NCI-H1930 (cell line): ENCODE measurements at regions not wholly inside any gene's neighbourhood (a gene's known extent, or its start where the extent isn't known, plus 50 kb on each side); places are given as distances from the start of the nearest gene placed in this dataset.

Source experiments
- DNase-seq, 2 experiments: peaks; one replicate each; lab custom pipeline; 2025; lab: John Stamatoyannopoulos, UW

GRCh38 chr7:116148108-116148507, 62.2 kb upstream of the TES start:
- DNase-seq, result no peak

GRCh38 chr7:116148626-116149025, 61.7 kb upstream of the TES start:
- DNase-seq, result no peak

DNA sequence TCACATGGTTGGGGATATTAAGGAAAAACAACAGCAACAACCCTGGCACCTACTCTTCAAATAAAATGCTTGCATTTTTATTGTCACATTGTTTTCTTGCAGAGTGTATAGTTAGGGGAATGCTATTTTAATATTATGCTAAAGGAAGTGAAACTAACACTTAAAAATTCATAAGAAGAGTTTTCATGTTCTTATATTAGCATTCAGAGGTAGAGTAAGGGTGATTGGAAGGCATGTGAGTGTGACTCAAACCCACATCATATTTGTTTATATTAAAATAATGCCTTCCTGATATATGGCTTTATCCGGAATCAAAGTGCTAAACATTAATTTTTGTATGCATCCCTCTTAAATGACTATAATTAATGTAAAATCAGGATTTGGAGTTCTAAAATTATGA, 59.8 kb upstream of the TES start:
- no peak for DNase-seq

DNA sequence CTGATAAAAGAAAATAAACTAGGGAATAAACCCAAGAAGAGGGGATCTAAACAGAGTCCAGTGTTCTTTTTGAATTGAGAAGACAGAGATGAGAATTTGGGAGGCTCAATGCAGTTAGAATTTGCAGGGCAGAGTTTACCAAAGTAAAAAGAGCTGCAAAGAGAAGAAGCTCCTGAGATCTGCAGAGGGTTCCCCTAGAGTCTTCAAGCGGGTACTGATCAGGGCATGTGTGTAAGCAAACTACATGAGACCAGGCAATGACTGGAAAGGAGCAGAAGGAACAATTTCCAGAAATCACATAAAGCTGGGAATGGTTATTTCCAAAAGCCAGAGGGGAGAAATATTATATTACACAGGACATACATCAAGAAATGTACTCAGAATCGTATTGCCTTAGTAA, 58.1 kb upstream of the TES start:
- DNase-seq, result no peak

- DNase-seq, result no peak
Measured at GRCh38 chr7:116153050-116153449, 57.3 kb upstream of the TES start.

- no peak for DNase-seq
Measured at GRCh38 chr7:116159711-116160110, 50.6 kb upstream of the TES start.
